ENCODE measurements at regions not wholly inside any gene's neighbourhood (a gene's known extent, or its start where the extent isn't known, plus 50 kb on each side); places are given as distances from the start of the nearest gene placed in this dataset.
A peak's percentile ranks its signal among the peaks of the same experiment; 100 is the strongest.

DNA sequence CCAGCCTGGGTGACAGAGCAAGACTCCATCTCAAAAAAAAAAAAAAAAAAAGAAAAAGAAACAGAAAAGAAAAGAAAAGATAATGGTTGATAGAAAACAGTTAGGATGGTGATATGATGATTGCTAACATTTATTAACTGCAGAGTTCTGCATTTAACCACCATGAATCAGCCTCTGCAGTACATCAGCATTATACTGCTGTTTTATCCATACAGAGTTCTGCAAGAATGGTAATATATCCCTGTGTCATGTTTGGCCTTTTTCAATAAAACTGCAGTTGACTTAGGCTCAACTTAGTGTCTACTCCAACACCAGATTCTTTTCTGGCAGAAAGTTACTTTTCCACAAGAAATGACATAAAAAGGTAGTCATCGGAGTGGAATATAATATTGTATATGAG lies 62.6 kb downstream of the DUSP6 start:
- DNase-seq: no peak

DNA sequence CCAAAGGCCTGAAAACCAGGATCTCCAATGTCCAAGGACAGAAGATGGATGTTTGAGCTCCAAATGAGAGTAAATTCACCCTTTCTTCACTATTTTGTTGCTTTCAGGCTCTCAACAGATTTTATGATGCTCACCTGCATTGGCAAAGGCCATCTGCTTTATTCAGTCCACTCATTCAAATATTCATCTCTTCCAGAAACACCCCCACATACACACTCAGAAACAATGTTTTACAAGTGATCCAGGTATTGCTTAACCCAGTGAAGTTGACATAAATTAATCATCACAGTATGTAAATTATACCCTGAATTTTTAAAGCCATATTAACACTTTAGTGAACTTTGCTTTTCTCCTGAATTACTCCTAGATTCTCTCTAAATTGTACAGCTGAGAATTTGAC lies 63.3 kb downstream of the DUSP6 start:
- no peak for DNase-seq

DNA sequence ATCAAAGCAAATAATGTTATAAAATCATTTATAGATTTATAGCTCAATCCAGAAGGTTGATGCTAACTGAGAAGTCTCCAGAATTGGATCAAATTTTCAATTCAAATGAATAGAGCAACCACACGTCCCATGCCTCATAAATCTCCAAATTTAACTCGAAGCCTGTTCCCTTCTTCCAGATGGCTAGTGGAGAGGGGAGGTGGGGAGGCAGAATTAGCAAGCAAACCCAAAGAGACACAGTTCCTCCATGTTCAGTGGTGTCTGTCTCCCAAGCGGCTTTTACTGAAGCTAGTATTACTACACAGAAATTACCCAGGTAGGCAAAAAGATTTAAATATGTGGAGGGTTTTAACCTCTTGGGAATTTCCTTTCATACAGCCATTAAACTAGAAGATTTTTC lies 65.8 kb downstream of the DUSP6 start:
- DNase-seq: no peak

DNA sequence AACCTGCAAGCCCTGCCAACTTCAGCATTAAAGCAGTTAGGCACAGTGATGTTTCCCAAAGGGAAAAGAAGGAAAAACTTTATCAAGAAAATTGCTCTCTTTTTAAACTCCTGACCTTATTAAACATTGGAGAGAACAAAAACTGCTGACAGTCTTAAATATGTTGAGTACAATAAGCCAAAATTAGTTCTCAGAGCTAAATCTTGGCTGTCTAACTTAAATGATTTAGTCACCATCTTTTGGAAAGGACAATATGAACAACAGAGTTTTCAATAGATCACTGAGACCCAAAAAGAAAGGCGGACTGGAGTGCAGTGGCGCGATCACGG lies 70.8 kb downstream of the DUSP6 start:
- no peak for DNase-seq

DNA sequence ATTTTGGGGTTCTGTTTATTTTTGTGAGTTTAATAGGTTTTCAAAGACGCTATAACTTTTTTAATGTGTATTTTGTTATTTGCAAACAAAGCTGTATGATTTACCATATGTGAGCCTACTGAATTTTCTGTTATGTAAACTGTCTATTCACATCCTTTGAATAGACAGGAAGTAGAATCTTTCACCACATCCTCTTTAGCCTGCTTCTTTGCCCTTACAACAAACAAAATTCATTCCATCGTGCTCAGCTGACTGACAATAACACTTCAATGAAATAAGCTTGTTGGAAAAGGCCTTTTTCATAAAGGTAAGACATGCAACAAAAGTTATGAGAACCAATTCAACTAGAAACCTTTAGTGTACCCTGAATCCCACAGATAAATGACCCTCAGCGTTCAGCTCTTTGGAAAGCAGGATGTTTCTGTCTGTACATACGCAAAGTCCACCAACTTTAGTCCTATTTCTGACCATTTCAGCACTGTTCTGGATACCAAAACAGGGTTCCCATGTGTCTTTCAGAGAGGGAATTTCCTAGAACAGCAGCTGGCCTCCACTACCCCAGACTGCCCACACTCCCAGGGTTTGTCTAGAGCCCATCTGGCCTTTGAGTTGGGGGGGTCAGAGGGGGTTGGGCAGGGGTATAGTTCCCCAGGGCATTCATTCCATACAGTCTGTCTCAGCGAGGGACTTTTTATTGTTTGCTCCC lies 71.3 kb downstream of the DUSP6 start:
- DNase-seq: peak; percentile 63

DNA sequence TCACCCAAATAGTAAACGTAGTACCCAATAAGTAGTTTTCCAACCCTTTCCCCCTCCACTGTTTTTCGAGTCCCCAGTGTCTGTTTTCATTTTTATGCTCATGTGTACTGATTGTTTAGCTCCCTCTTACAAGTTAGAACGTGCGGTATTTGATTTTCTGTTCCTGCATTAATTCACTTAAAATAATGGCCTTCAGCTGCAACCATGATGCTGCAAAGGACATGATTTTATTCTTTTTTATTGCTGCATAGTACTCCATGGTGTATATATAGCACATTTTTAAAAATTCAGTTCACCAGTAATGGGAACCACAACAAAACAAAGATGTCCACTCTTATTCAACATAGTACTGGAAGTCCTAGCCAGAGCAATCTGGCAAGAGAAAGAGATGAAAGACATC lies 72.8 kb downstream of the DUSP6 start:
- no peak for DNase-seq

DNA sequence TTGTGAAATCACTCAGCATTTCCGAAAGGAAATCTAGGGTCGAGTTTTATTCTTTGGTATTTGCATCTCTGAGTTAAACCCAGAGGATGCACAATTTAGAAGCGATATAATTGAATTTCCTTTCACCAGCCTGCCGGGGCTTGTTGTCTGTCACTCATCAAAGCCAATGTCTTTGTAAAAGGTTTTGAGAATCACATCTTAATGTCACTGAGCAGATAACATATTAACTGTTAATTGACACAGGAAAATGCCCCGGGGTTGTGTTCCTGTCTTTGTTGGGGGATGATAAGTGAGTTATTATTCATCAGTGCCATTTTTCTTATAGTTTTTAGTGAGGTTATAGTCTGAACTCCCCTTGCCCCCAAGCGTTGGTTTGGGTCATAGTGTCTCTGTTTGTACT lies 73.4 kb downstream of the DUSP6 start:
- no peak for DNase-seq

DNA sequence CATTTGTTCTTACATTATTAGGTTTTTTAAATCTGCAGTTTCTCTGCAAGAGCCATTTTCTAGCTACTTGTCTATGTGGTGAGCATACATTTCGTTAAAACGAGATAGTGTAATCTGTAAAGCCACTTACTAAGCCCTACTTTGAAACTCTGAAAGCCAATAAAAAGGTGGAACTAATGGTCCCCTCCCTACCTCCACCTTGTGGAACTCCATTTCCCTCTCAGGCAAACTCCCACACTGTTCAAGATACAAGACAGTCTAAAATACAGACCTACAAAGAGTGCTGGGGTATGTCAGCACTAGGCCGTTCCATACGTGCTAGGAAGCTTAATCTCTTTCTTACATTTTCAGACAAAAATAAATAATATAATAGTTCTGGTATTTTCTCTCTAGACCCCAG lies 74.1 kb downstream of the DUSP6 start:
- no peak for DNase-seq

DNA sequence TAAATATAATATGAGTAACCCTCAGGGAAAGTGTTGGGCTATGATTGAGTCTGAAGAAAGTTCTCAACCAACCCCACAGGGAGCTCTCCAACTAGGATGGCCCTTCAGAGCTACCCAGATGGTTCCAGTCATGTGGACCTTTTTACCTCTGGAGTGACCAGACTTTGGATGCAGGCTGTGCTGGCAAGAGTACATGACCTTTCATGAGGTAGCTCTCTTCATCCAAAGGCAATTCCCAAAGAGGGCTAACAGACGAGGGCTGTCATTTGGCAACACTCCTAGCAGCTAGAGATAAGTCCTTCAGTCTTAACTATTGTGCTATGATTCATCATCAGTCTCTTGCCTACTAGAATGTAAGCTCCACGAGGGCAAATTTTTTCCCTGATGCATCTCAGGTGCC lies 75.4 kb downstream of the DUSP6 start:
- no peak for DNase-seq

DNA sequence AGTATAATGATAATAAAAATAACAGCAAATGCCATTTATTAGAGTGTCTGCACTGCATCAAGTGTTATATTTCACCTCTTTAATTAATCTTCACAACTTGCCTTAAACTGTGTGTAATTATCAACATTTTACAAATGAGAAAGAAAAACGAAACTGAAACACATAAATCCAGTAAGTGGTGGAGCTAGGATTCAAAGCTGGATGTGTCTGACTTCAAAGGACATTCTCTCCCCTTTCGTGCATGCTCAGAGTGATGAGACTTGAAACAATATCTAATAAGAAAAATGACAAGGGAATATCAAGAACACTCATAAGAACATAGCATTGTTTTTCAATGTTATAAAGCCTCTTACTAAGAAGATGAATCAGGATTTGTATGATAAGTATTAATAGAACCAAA lies 78.8 kb downstream of the DUSP6 start:
- no peak for DNase-seq

DNA sequence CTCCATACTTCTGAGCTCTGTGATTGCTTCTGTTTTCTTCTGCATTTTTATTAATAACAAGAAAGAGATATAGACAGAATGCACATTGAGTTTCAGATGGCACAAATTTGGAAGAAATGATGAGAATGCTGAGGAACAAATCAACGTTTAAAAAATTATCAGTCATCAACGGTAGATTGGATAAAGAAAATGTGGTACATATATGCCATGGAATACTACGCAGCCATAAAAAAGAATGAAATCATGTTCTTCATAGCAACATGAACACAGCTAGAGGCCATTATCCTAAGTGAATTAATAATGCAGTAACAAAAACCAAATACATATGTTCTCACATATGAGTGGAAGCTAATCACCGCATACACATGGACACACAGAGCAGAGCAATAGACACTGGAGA lies 81.8 kb downstream of the DUSP6 start:
- no peak for DNase-seq

DNA sequence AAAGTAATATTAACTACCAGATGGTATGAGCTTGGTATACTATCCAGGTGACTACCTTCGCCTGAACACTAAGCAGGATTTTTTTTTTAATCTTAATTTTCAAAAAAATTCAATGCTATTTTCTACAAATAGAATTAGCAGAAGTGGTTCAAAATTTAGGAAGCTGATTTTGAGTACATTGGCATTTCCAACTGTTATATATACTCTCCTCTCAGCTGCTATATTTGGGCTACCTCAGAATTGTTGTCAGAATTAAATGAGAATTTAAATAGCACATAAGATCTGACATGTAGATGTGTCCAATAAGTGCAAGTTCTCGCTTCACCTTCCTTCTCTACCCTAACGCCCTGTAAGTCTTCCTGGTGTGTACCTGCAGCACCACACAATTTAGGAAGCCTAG lies 83.1 kb downstream of the DUSP6 start:
- no peak for DNase-seq

DNA sequence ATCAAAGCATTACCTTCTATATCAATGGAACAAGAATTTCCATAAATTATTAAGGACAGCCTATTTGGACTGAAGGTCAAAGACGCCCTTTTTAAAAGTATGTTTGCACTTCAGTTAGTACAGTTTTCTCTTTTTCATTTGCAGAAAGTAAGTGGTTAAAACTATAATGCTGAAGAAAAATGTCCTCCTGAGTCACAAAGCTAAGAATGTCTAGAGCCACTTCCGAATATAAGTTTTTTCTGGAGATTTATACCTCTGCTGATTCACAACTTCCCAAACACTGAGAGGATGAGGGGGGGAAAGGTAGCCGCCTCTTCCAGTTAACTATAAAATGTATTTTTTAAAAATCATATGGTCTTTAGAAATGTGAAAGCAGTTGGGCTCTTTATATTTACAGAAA lies 84.9 kb downstream of the DUSP6 start:
- no peak for DNase-seq

DNA sequence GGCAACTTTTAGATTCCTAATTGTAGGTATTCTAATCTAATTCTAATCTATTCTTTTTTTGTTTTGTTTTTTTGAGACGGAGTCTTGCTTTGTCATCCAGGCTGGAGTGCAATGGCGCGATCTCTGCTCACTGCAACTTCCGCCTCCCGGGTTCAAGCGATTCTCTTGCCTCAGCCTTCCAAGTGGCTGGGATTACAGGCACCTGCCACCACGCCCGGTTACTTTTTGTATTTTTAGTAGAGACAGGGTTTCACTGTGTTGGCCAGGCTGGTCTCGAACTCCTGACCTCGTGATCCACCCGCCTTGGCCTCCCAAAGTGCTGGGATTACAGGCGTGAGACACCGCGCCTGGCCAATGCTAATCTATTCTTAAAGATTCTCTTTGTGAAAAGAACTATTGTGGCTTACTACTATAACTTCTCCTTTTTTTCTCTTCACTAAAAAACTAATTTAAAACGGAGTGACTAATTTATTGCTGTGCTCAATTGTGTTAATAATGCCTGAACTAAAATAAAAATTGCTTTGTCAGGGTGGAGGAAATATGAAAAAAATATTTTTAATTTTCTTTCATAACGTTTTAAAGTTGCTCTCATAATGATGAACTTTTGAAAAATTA lies 85.6 kb downstream of the DUSP6 start:
- DNase-seq: peak; percentile 74

DNA sequence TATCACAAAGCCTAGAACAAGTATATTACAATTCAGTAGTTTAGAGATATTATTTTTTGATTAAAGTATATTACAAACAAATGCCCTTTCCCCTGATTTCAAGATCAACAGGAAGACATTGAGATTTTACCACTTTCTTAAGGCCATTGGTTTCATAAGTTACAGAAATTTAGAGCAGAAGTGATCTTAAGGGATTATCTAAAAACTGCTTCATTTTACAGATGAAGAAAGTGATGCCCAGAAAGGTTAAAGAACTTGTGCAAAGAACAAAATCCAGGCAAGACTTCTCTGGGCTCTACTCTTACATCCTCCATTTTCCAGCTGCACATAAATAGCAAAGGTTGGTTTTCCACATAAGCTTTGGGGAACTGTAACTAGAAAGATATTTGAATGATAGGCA lies 87.5 kb downstream of the DUSP6 start:
- DNase-seq: peak; percentile 69

DNA sequence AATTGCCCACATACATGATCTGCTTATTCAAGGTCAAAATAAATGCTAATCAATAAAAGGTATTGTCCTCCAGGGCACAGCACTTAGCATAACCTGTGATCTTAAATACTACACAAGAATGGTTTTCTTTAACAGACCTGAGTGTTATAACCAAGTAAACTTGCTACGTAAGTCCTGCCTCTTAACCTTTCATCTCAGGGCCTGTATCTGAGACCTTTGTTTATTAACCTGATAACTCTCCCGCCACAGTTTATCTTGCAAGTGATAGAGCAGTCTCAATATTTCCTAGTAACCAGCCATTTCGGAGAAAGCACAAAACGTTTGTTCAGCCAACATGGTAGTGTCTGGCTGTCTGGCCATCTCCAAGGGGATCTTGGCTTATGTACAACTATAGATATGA lies 88.4 kb downstream of the DUSP6 start:
- no peak for DNase-seq

DNA sequence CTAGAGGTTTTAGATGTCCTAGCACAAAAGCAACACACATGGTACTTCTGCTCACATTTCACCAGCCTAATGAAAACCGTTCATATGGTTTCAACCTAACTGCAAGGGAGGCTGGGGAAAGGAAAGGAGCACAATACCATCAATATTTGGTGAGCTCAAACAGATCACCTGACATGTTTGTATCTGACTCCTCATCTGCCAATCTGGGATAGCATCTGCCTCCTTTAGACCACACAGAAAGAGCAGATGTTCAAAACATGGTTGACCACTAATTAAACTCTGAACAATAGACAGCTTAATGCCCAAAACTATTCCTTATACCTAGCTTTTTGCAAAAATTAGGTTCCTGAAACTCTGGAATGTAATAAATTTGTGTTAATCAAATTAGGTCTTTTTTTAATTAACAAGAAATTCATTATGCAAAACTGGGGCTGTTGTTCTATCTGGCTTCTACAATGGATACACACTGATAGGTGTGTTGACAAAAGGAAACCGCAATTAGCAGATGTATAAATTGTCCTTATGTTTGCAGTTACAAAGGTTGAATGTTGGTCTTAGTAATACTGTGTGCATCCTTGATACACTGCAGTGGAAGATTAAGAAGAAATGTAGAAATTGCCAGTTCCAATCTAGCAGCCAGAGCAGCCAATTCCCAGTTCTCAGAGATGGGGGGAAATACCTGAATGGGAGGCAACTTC lies 89.3 kb downstream of the DUSP6 start:
- DNase-seq: no peak

DNA sequence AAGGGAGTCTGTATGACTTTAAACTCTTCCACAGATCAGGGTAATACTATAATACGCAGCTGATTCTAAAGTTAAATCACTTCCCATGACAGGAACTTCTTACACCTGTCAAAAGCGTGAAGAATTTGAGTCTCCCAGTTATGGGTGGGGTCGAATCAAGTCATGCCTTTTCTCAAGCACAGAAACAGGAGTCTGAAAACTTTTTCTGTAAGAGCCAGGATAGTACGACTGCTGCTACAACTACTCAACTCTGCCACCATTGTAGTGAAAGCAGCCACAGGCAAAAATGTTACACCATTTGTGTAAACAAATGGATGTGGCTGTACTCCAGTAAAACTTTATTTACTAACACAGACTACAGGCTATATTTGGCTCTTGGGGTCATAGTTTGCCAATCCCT lies 90.3 kb downstream of the DUSP6 start:
- no peak for DNase-seq

DNA sequence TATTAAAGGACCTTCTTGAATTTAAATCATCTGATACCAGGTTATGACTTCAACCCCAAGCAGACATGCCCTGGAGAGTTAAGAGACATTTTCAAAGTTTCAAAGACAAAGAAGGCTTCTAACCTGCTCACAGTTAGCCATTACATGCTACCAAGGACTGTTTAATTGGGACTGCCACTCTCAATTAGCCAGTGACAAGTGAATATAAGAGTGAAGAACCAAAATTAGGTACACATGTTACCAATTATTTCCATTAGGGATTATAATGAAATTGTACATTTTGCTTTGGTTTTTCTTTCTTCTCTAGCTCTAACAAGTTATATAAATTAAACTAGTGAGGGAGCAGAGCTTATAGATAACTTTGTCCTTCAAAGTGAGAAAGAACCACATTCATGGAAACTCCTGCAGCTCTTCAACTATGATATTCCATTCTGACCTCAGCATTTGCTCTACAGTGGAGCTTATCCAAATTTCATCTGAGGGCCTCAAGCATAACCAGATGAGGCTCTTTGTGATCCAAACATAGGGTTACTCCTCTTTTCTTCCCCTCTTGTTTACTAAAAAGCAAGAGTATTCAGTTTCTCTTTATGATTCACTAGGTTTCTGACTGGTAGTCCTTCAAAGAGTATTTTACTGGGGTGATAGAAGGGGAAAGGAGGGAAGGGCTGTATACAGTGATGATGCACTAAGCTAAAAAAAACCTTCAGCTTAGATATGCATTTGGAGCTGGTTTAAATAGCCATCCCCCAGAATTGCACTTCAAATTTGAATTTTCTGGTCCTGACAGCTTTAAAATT lies 91.3 kb downstream of the DUSP6 start:
- no peak for DNase-seq

DNA sequence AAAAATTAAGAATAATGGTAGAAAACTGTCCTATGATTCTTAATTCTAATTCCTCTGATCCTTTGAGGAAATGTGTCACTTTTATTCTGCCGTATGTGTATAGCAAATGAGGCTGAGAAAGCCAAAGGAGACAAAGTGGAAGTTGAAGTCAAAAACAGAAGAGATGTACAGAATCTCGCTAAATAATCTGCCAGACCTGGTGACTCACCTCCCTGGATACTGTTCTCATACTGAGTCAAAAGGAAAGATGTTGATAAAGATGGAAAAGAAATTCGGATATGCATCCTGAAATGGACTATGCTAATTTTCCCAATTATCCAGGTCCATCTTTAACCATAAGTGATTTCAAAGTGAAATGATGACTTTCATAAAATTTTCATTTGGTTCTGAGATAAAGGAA lies 92.5 kb downstream of the DUSP6 start:
- no peak for DNase-seq

DNA sequence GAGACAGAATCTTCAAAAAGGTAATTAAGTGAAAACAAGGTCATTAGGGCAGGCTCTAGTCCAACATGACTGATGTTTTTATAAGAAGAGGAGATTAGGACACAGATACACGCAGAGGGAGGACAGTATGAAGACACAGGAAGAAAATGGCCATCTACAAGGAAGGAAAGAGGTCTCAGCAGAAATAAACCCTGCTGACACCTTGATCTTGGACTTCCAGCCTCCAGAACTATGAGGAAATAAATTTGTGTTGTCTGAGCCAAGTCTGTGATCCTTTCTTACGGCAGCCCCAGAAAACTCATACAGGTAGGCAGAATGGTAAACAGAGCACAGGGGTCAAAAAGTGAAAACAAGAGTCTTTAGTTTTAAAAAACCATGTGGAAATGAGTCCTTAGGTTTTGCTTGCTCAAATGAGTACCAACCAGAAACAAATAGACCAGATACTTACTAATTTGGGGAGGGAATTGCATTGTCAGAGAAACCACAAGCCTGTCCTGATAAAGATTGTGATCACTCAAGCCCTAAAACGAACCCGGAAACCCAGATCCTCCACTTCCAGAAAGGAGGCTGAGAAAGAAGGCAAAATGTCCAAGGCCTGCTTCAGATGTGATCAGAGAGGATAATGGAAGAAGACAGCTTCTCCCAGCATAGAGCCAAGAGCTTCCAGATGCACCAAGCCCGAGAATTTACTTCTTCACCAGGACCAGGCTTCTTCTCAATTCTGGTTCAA lies 93.9 kb downstream of the DUSP6 start:
- no peak for DNase-seq

DNA sequence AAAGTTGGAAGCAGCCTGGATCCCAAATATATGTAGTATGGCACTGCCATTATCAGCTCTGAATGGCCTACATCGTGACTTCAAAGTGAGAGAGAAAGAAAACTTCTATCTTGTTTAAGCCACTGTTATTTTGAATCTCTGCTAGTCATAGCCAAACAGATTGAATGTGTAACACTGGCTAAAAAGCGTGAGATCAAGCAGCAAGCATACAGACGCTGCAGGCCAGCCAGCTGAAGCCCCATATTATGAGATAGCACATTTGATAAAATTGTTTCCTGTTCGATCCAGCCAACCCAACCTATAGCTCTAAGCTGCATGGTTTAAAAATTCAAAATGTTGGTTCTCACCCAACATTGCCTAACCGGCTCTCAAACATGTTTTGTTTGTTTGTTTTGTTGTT lies 95.0 kb downstream of the DUSP6 start:
- no peak for DNase-seq

DNA sequence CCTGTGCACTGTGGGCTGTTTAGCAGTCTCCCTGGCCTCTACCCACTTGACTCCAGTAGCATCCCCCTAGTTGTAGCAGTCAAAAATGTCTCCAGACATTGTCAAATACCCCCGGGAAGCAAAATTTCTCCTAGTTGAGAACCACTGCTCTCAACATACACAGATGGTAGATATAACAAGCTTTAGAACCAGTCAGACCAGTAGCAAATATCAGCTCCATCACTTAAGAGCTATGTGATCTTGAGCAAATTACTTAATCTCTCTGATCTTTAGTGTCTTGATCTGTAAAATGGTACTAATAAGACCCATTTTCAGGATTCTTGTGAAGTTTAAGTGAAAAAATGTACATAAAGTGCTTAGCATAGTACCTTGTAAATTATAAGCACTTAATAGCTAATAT lies 96.2 kb downstream of the DUSP6 start:
- DNase-seq: no peak
